ENCODE measurements at regions not wholly inside any gene's neighbourhood (a gene's known extent, or its start where the extent isn't known, plus 50 kb on each side); places are given as distances from the start of the nearest gene placed in this dataset.

DNA sequence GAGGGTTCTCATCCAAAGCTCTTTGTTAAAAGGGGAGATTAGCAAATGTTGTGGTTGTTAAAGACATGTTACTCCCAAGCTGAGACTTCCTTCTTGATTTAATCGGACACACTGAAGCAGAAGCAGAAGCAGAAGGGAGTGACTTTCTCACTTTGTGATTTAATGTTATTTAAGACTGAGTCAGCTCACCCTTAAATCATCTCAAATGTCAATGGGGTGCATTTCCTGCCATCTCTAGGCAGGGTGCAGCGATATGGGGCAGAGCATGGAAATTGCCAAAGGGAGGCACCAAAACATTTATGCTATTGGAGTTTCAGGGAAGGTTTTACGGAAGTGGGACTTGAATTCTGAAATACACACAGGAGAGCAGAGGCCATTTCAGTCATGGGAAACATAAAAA lies 283.6 kb downstream of the ABCC12 start:
- TF ChIP-seq CTCF (IDR thresholded peaks at IDR 0.05) (no peak), SIN3A (IDR thresholded peaks at IDR 0.05; ENCODE audit: borderline replicate concordance, insufficient read depth, low read depth, low read length) (no peak), POLR2AphosphoS5 (IDR thresholded peaks at IDR 0.05; ENCODE audit: low read depth, low read length) (no peak)
